Thyroid gland (tissue), 4 donors: ENCODE measurements at regions not wholly inside any gene's neighbourhood (a gene's known extent, or its start where the extent isn't known, plus 50 kb on each side); places are given as distances from the start of the nearest gene placed in this dataset.

Experiments
- DNase-seq, 2 donors: peaks; one replicate each; pipeline ENCODE4 v3.0.0-alpha.2; 2019
- H3K27ac ChIP-seq, 3 donors: fragments of 200-600 bp; sonication (generic); 1 replicate in 2 of 3; 2 replicates in 1 of 3; pipeline ENCODE4 v1.5.1; 2016 to 2019; ENCODE audit warnings: mild to moderate bottlenecking in 1 of 3, moderate library complexity in 1 of 3
- H3K27me3 ChIP-seq: fragments of 200-600 bp; sonication (generic); one replicate; pipeline ENCODE4 v1.5.1; 2019
- H3K36me3 ChIP-seq, 2 donors: fragments of 200-600 bp; sonication (generic); one replicate each; pipeline ENCODE4 v1.5.1; 2016 to 2019
- H3K4me1 ChIP-seq, 2 donors: fragments of 200-600 bp; sonication (generic); one replicate each; pipeline ENCODE4 v1.5.1; 2017 to 2019
- H3K4me3 ChIP-seq, 3 donors: fragments of 200-600 bp; sonication (generic); replicated peaks in 1 of 3; 1 replicate in 2 of 3; 2 replicates in 1 of 3; pipeline ENCODE4 v1.5.1; 2016; ENCODE audit warnings: mild to moderate bottlenecking in 1 of 3
- H3K9me3 ChIP-seq: fragments of 200-600 bp; sonication (generic); one replicate; pipeline ENCODE4 v1.5.1; 2017
- CTCF ChIP-seq, 6 experiments: fragments of 200-600 bp in 3 of 6; fragments of 450-650 bp in 3 of 6; sonication (generic) in 3 of 6; IDR thresholded peaks; one replicate each; pipeline ENCODE4 v1.5.1; 2016 to 2019; ENCODE audit warnings: antibody characterized with exemption in 6 of 6, mild to moderate bottlenecking in 2 of 6, inconsistent platforms in 1 of 6, moderate library complexity in 1 of 6
- POLR2A ChIP-seq, 2 donors: fragments of 450-650 bp; IDR thresholded peaks; one replicate each; pipeline ENCODE4 v1.6.1; 2017; ENCODE audit warnings: antibody characterized with exemption in 2 of 2, mild to moderate bottlenecking in 2 of 2, moderate library complexity in 1 of 2
- WGBS, 2 donors: methylation state at CpG; one replicate each; pipeline ENCODE4 v1.1.5; 2017; 5-methylcytosine and 5-hydroxymethylcytosine counted together
- intact Hi-C: fragments of 100-400 bp; cut with DNase I; formaldehyde crosslinking; loops from one replicate; pipeline ENCODE4 v1.15.1; 2023

- 83 to 84% methylated on average over 4 of the region's 4 CpGs for WGBS, 2 donors
- intact Hi-C loops: no loop called here
Observed at GRCh38 chr14:34250959-34251358, 211.1 kb downstream of the SPTSSA start.

GRCh38 chr14:34247605-34248004 is 214.4 kb downstream of the SPTSSA start:
- H3K27ac ChIP-seq: no peak overlapping the region
- no peaks in the 10 kb centered on the region for H3K9me3 ChIP-seq
- intact Hi-C loops: no loop called here
- 50 to 75% methylated on average over 1 of the region's 1 CpG for WGBS, 2 donors
- no peak for TF ChIP-seq CTCF (IDR thresholded peaks at IDR 0.05)
- DNase-seq: no peak
- H3K36me3 ChIP-seq: no peaks in the 10 kb centered on the region
- H3K27me3 ChIP-seq: no peaks in the 10 kb centered on the region
- no peaks in the 10 kb centered on the region for H3K4me1 ChIP-seq
- H3K4me3 ChIP-seq: no peak overlapping the region

More at GRCh38 chr14:34250959-34251358, 211.1 kb downstream of the SPTSSA start:
- Histone ChIP-seq H3K36me3 (no peaks in the 10 kb centered on the region), H3K27ac (no peak overlapping the region), H3K4me1 (no peaks in the 10 kb centered on the region), H3K9me3 (no peaks in the 10 kb centered on the region), H3K27me3 (no peaks in the 10 kb centered on the region), H3K4me3 (no peak overlapping the region)
- DNase-seq: no peak
- TF ChIP-seq POLR2A (IDR thresholded peaks at IDR 0.05) (no peak), CTCF (IDR thresholded peaks at IDR 0.05) (no peak)

- Histone ChIP-seq H3K4me3 (no peak overlapping the region), H3K4me1 (no peaks in the 10 kb centered on the region), H3K27me3 (no peaks in the 10 kb centered on the region), H3K27ac (no peak overlapping the region), H3K9me3 (no peaks in the 10 kb centered on the region), H3K36me3 (no peaks in the 10 kb centered on the region)
- TF ChIP-seq POLR2A (IDR thresholded peaks at IDR 0.05) (no peak), CTCF (IDR thresholded peaks at IDR 0.05) (no peak)
- DNase-seq: no peak
- 71 to 95% methylated on average over 4 of the region's 4 CpGs for WGBS, 2 donors
- intact Hi-C loops: no loop called here
Observed at GRCh38 chr14:34246206-34246605, 215.8 kb downstream of the SPTSSA start.

GRCh38 chr14:34243401-34243800 is 218.6 kb downstream of the SPTSSA start:
- no peak for DNase-seq
- Histone ChIP-seq H3K4me3 (no peak overlapping the region), H3K27ac (no peak overlapping the region), H3K9me3 (no peaks in the 10 kb centered on the region), H3K27me3 (no peaks in the 10 kb centered on the region), H3K36me3 (no peaks in the 10 kb centered on the region), H3K4me1 (no peaks in the 10 kb centered on the region)
- TF ChIP-seq POLR2A (IDR thresholded peaks at IDR 0.05) (no peak), CTCF (IDR thresholded peaks at IDR 0.05) (no peak)
- intact Hi-C loops: no loop called here
- 75 to 76% methylated on average over 2 of the region's 2 CpGs for WGBS, 2 donors

GRCh38 chr14:34243001-34243400 is 219.0 kb downstream of the SPTSSA start:
- no peak overlapping the region for H3K4me3 ChIP-seq
- DNase-seq: no peak
- no peak overlapping the region for H3K27ac ChIP-seq
- H3K36me3 ChIP-seq: no peaks in the 10 kb centered on the region
- no peaks in the 10 kb centered on the region for H3K4me1 ChIP-seq
- no peaks in the 10 kb centered on the region for H3K27me3 ChIP-seq
- TF ChIP-seq CTCF (IDR thresholded peaks at IDR 0.05) (no peak), POLR2A (IDR thresholded peaks at IDR 0.05) (no peak)
- H3K9me3 ChIP-seq: no peaks in the 10 kb centered on the region
- intact Hi-C loops: no loop called here
- 85 to 86% methylated on average over 1 of the region's 1 CpG for WGBS, 2 donors
